K562 (cell line): ENCODE measurements at regions not wholly inside any gene's neighbourhood (a gene's known extent, or its start where the extent isn't known, plus 50 kb on each side); places are given as distances from the start of the nearest gene placed in this dataset.

ENCODE experiments used
- ADNP ChIP-seq: fragments of 200-800 bp; sonication (Bioruptor generic); IDR thresholded peaks from 2 replicates; pipeline ENCODE4 v1.6.1; 2016; ENCODE audit warnings: missing genetic modification characterization, missing compliant biosample characterization
- CREB1 ChIP-seq, 2 experiments: sonication (generic) in 1 of 2; formaldehyde crosslinking in 1 of 2; IDR thresholded peaks; 2 replicates each; pipeline versions ENCODE4 v1.6.1 to v1.8.0; 2012 to 2022; ENCODE audit warnings: inconsistent platforms in 1 of 2, mild to moderate bottlenecking in 1 of 2, missing genetic modification reagents in 1 of 2, moderate library complexity in 1 of 2
- ESRRA ChIP-seq: fragments of 450-650 bp; IDR thresholded peaks from 2 replicates; pipeline ENCODE4 v1.6.1; 2014; ENCODE audit warnings: low read depth, mild to moderate bottlenecking, moderate library complexity, borderline replicate concordance
- IRF9 ChIP-seq: fragments of 450-650 bp; IDR thresholded peaks from 2 replicates; pipeline ENCODE4 v1.6.1; 2016; ENCODE audit warnings: missing biosample characterization, missing genetic modification characterization
- UBTF ChIP-seq, 2 experiments: IDR thresholded peaks; 2 replicates each; pipeline ENCODE4 v1.6.1; 2012; ENCODE audit warnings: improper control_type of control experiment in 2 of 2, low read depth in 2 of 2, low read length in 2 of 2, borderline replicate concordance in 1 of 2
- ZNF644 ChIP-seq: fragments of 200-800 bp; sonication (Bioruptor generic); IDR thresholded peaks from 2 replicates; pipeline ENCODE4 v1.6.1; 2016; ENCODE audit warnings: low read depth, missing genetic modification characterization, missing compliant biosample characterization
- TF ChIP-seq, protein P1 (sequence below), 3 experiments: IDR thresholded peaks in 2 of 3; conservative IDR thresholded peaks in 1 of 3; 2 replicates each; pipeline ENCODE4 v1.5.1; 2011 to 2012; ENCODE audit warnings: low read length in 3 of 3, mild to moderate bottlenecking in 3 of 3, control low read depth in 2 of 3, improper control_type of control experiment in 1 of 3, inconsistent platforms in 1 of 3, low read depth in 1 of 3, mixed read lengths in 1 of 3, moderate library complexity in 1 of 3; ENCODE audit not compliant: insufficient read depth in 2 of 3
- TF ChIP-seq, protein P2 (sequence below): IDR thresholded peaks from 2 replicates; pipeline ENCODE4 v1.6.1; 2016; ENCODE audit warnings: missing genetic modification characterization, missing compliant biosample characterization

DNA sequence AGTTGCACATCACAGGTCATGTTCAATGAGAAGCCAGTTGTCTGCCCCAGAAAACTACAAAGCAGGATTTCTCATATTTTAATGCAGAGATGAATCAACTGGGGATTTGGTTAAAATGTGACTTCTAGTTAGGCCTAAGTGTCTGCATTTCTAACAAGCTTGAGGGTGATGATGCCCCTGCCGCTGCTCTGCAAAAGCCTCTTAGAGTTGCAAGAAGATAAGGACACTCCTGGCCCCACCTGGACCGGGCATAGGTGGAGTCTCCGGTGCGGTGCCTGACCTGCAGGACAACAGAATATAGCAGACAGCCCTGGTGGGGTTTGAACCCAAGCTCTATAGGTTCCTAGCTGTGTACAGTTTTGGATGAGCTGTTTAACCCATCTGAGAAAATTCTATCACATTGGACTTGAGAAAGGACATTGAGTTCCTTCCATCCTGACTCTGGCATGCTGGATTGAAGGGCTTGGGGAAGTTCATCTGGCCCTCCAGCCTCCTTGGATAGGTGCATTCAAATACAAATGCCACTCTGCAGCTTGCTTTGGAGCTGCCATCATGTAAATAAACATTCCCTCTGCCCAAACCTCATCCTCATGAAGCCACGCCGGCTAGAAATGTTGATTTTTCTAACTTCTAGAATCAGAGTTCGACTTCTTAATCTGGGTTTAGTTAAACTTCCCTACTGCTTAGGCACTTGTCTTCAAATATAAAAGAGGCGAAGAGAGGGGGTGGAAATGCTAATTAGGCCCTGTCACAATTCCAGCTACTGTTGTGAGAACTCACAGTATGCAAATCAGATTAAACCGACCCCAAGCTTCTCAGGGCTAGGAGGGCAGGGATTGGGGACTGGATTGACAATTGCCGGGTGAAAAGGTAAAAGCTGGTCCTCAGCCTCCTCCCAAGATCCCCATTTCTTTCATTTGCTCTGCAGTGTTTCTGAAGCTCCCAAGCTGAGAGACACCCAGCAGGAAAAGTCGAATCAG, 1225.6 kb downstream of the VRK1 start:
- TF ChIP-seq CREB1 (IDR thresholded peaks at IDR 0.05) (no peak), CREB1 (CRISPR knock-in tag; IDR thresholded peaks at IDR 0.05) (no peak), ADNP (no peak), ZNF644 (tag) (no peak), IRF9 (tag) (no peak), UBTF (IDR thresholded peaks at IDR 0.05; ENCODE audit: borderline replicate concordance in 1 of 2, low read depth in 2 of 2, low read length in 2 of 2) (no peak), ESRRA (no peak)
- TF ChIP-seq, protein P1, sequence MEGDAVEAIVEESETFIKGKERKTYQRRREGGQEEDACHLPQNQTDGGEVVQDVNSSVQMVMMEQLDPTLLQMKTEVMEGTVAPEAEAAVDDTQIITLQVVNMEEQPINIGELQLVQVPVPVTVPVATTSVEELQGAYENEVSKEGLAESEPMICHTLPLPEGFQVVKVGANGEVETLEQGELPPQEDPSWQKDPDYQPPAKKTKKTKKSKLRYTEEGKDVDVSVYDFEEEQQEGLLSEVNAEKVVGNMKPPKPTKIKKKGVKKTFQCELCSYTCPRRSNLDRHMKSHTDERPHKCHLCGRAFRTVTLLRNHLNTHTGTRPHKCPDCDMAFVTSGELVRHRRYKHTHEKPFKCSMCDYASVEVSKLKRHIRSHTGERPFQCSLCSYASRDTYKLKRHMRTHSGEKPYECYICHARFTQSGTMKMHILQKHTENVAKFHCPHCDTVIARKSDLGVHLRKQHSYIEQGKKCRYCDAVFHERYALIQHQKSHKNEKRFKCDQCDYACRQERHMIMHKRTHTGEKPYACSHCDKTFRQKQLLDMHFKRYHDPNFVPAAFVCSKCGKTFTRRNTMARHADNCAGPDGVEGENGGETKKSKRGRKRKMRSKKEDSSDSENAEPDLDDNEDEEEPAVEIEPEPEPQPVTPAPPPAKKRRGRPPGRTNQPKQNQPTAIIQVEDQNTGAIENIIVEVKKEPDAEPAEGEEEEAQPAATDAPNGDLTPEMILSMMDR (IDR thresholded peaks at IDR 0.05 in 2 of 3, conservative IDR thresholded peaks at IDR 0.05 in 1 of 3; ENCODE audit: insufficient read depth in 2 of 3, low read depth in 1 of 3, low read length in 3 of 3), result no peak
- TF ChIP-seq, protein P2, sequence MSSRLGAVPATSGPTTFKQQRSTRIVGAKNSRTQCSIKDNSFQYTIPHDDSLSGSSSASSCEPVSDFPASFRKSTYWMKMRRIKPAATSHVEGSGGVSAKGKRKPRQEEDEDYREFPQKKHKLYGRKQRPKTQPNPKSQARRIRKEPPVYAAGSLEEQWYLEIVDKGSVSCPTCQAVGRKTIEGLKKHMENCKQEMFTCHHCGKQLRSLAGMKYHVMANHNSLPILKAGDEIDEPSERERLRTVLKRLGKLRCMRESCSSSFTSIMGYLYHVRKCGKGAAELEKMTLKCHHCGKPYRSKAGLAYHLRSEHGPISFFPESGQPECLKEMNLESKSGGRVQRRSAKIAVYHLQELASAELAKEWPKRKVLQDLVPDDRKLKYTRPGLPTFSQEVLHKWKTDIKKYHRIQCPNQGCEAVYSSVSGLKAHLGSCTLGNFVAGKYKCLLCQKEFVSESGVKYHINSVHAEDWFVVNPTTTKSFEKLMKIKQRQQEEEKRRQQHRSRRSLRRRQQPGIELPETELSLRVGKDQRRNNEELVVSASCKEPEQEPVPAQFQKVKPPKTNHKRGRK (tag), result no peak
